ENCODE measurements at regions not wholly inside any gene's neighbourhood (a gene's known extent, or its start where the extent isn't known, plus 50 kb on each side); places are given as distances from the start of the nearest gene placed in this dataset.

DNA sequence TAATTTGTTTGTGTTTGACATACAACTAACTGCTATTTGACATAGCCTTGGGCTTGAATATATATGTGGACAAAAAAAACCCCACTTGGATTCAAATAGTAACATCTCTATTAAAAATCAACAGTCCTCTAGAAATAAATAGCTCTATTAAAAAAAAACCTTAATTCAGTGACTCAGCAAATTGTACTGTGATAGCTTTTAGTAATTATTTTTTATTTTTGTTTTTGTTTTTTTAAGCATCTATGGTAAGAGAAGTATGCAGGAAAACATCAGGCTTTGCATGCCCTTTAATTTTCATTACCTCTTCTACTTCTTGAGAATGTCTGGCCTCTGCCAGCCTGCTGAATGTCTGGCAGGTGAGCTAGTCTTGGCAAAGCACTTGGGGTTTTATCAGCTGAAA lies 300.7 kb downstream of the NPR3 start:
- Mint-ChIP-seq H3K27me3 (ENCODE audit: unreplicated experiment) (no peaks in the 10 kb centered on the region), H3K9me3 (ENCODE audit: unreplicated experiment) (peaks cover 4% of the 10 kb centered on the region), H3K36me3 (ENCODE audit: unreplicated experiment) (peaks cover 12% of the 10 kb centered on the region), H3K4me3 (ENCODE audit: unreplicated experiment) (no peak overlapping the region), H3K4me1 (ENCODE audit: low read depth, unreplicated experiment) (no peaks in the 10 kb centered on the region), H3K27ac (ENCODE audit: unreplicated experiment) (no peak overlapping the region)
- DNase-seq, result no peak
- TF ChIP-seq, protein P1, sequence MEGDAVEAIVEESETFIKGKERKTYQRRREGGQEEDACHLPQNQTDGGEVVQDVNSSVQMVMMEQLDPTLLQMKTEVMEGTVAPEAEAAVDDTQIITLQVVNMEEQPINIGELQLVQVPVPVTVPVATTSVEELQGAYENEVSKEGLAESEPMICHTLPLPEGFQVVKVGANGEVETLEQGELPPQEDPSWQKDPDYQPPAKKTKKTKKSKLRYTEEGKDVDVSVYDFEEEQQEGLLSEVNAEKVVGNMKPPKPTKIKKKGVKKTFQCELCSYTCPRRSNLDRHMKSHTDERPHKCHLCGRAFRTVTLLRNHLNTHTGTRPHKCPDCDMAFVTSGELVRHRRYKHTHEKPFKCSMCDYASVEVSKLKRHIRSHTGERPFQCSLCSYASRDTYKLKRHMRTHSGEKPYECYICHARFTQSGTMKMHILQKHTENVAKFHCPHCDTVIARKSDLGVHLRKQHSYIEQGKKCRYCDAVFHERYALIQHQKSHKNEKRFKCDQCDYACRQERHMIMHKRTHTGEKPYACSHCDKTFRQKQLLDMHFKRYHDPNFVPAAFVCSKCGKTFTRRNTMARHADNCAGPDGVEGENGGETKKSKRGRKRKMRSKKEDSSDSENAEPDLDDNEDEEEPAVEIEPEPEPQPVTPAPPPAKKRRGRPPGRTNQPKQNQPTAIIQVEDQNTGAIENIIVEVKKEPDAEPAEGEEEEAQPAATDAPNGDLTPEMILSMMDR (IDR thresholded peaks at IDR 0.05; ENCODE audit: partially characterized antibody, unreplicated experiment), result no peak

DNA sequence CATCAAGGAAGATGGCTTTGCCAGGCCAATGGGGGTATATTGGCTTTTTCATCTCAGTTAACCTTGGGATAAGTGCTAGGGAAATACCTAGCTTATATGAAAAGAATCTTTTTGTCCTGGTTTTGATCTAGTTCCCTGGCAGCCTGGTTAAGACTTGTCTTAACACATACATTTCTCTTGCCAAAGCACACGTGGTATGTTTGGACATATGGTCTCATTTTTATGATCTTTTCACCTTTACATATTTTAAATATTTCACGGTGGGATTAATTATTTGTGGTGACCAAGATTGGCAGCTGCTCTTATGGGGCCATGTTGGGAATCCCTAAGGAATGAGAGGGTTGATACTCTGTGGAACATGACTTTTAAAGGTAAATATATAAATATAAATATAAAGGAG lies 312.5 kb downstream of the NPR3 start:
- no peak overlapping the region for H3K4me3 Mint-ChIP-seq (ENCODE audit: unreplicated experiment)
- no peaks in the 10 kb centered on the region for H3K4me1 Mint-ChIP-seq (ENCODE audit: low read depth, unreplicated experiment)
- no peaks in the 10 kb centered on the region for H3K9me3 Mint-ChIP-seq (ENCODE audit: unreplicated experiment)
- H3K36me3 Mint-ChIP-seq (ENCODE audit: unreplicated experiment), result no peaks in the 10 kb centered on the region
- no peak for DNase-seq
- TF ChIP-seq, protein P1 (IDR thresholded peaks at IDR 0.05; ENCODE audit: partially characterized antibody, unreplicated experiment), result no peak
- no peak overlapping the region for H3K27ac Mint-ChIP-seq (ENCODE audit: unreplicated experiment)
- H3K27me3 Mint-ChIP-seq (ENCODE audit: unreplicated experiment), result no peaks in the 10 kb centered on the region

DNA sequence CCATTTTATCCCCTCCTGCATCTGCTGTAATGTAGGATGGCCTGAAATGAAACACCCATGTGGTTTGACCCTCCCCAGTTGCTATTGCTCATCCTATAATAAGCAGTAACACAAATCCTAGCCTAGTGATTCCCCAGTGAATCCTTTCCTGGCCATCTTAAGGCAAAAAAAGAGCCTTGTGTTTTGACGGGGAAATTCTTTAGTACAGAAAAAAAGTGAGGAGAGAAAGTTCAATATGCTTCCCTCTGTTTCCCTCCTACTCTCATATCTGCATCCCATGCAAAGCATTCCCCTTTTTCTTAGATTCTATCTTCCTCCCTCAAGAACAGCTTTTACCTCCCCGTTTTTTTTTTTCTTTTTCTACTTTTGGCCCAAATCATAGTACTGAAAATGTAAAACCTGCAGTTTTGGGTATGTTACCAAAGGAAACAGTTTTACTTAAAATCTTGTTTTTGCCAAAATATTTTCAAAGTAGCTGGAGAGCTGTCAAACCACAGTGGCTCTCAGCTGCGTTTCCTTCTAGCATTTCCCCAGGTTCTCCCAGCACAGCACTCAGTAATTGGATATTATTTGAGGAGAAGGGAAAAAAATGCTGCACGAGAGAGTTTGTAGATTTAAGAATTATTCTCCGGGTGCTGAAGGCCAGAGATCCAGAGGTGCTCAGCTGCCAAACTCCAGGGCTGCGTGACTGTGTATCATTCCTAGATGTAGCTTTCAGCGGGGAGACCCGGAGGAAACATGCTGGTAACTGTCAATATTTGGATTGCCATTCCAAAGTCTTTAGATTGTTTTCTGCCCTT lies 321.4 kb downstream of the NPR3 start:
- TF ChIP-seq, protein P1 (IDR thresholded peaks at IDR 0.05; ENCODE audit: partially characterized antibody, unreplicated experiment), result no peak
- Mint-ChIP-seq H3K27ac (ENCODE audit: unreplicated experiment) (no peak overlapping the region), H3K4me3 (ENCODE audit: unreplicated experiment) (no peak overlapping the region), H3K36me3 (ENCODE audit: unreplicated experiment) (no peaks in the 10 kb centered on the region), H3K4me1 (ENCODE audit: low read depth, unreplicated experiment) (peaks cover 2% of the 10 kb centered on the region), H3K27me3 (ENCODE audit: unreplicated experiment) (no peaks in the 10 kb centered on the region), H3K9me3 (ENCODE audit: unreplicated experiment) (no peaks in the 10 kb centered on the region)
- no peak for DNase-seq

DNA sequence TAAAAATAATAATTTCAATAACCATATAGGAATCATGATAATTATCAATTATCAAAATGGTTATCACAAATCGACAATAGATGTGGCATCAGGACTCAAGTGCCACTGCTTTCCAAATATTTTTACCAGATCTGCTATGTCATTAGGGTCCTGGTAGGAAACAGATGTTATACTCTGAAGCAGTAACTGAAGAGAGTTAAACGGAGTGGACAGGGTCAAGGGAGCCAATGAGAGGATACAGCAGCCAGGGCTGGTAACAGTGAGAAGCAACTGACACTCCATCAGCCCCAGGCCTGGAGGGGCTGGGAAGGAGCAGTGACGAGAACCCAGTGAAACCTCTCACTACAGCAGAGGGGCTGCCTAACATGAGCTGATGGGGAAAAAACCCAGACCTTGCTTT lies 322.4 kb downstream of the NPR3 start:
- no peak for DNase-seq
- TF ChIP-seq, protein P1 (IDR thresholded peaks at IDR 0.05; ENCODE audit: partially characterized antibody, unreplicated experiment), result no peak
- no peaks in the 10 kb centered on the region for H3K27me3 Mint-ChIP-seq (ENCODE audit: unreplicated experiment)
- H3K9me3 Mint-ChIP-seq (ENCODE audit: unreplicated experiment), result no peaks in the 10 kb centered on the region
- H3K36me3 Mint-ChIP-seq (ENCODE audit: unreplicated experiment), result no peaks in the 10 kb centered on the region
- no peak overlapping the region for H3K27ac Mint-ChIP-seq (ENCODE audit: unreplicated experiment)
- peaks cover 2% of the 10 kb centered on the region for H3K4me1 Mint-ChIP-seq (ENCODE audit: low read depth, unreplicated experiment)
- no peak overlapping the region for H3K4me3 Mint-ChIP-seq (ENCODE audit: unreplicated experiment)

DNA sequence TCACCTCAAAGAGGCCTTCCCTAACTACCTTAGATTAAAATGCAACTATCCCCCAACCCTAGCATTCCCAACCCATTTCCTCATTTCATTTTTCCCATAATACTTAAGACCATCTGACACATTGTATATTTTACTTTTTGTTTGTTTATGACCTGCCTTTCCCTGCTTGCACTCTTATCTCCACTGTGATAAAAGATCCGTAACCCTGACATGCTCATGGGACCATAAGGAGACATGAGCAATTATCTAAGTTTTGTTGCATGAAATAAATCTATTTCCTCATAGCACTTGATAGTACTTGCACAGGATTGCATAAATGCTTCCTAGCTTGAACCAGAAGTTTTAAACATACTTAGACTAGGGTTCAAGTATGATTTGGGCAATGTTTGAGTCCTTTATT lies 323.7 kb downstream of the NPR3 start:
- Mint-ChIP-seq H3K4me1 (ENCODE audit: low read depth, unreplicated experiment) (peaks cover 2% of the 10 kb centered on the region), H3K27ac (ENCODE audit: unreplicated experiment) (no peak overlapping the region), H3K9me3 (ENCODE audit: unreplicated experiment) (no peaks in the 10 kb centered on the region), H3K36me3 (ENCODE audit: unreplicated experiment) (no peaks in the 10 kb centered on the region), H3K4me3 (ENCODE audit: unreplicated experiment) (no peak overlapping the region), H3K27me3 (ENCODE audit: unreplicated experiment) (no peaks in the 10 kb centered on the region)
- TF ChIP-seq, protein P1 (IDR thresholded peaks at IDR 0.05; ENCODE audit: partially characterized antibody, unreplicated experiment), result no peak
- no peak for DNase-seq
